ENCODE measurements at regions not wholly inside any gene's neighbourhood (a gene's known extent, or its start where the extent isn't known, plus 50 kb on each side); places are given as distances from the start of the nearest gene placed in this dataset.

- TF ChIP-seq CTCF (IDR thresholded peaks at IDR 0.05; ENCODE audit: low read depth, low read length, missing input control): no peak
- no peak for TF ChIP-seq REST (IDR thresholded peaks at IDR 0.05)
- TF ChIP-seq FOXA2 (IDR thresholded peaks at IDR 0.05): no peak
- TF ChIP-seq MAX (IDR thresholded peaks at IDR 0.05): no peak
- TF ChIP-seq GABPA (IDR thresholded peaks at IDR 0.05 in 1 of 2, conservative IDR thresholded peaks at IDR 0.05 in 1 of 2): no peak
- TF ChIP-seq TAF1 (conservative IDR thresholded peaks at IDR 0.05): no peak
- TF ChIP-seq EGR1 (IDR thresholded peaks at IDR 0.05; ENCODE audit: low read depth in 2 of 2): no peak
Measured at GRCh38 chr1:147071142-147071541, 101.1 kb downstream of the PRKAB2 start.
